Muscle of leg (tissue), 3 donors: ENCODE measurements at regions not wholly inside any gene's neighbourhood (a gene's known extent, or its start where the extent isn't known, plus 50 kb on each side); places are given as distances from the start of the nearest gene placed in this dataset.

ENCODE experiments used
- DNase-seq: peaks from one replicate; pipeline ENCODE4 v3.0.0; 2013
- H3K27ac ChIP-seq: one replicate; pipeline ENCODE4 v1.5.1; 2013; ENCODE audit warnings: mild to moderate bottlenecking, low read length, control low read depth
- H3K27me3 ChIP-seq: one replicate; pipeline ENCODE4 v1.6.1; 2013; ENCODE audit warnings: low read length; ENCODE audit not compliant: control insufficient read depth, insufficient read depth
- H3K36me3 ChIP-seq: one replicate; pipeline ENCODE4 v1.6.1; 2013; ENCODE audit warnings: low read length; ENCODE audit not compliant: control insufficient read depth, insufficient read depth
- H3K4me1 ChIP-seq: one replicate; pipeline ENCODE4 v1.6.1; 2013; ENCODE audit warnings: low read length; ENCODE audit not compliant: control insufficient read depth, insufficient read depth
- H3K4me3 ChIP-seq: one replicate; pipeline ENCODE4 v1.5.1; 2013; ENCODE audit warnings: low read length, control low read depth
- H3K9me3 ChIP-seq: replicated peaks from 2 replicates; pipeline ENCODE4 v1.6.1; 2013; ENCODE audit warnings: low read depth, low read length; ENCODE audit not compliant: control insufficient read depth
- WGBS: methylation state at CpG from one replicate; pipeline ENCODE4 v1.1.5; 2013; ENCODE audit warnings: missing lambda C conversion rate; ENCODE audit not compliant: insufficient coverage; 5-methylcytosine and 5-hydroxymethylcytosine counted together

- no CpG with 5 or more reads among the region's 5 CpGs for WGBS
- H3K4me1 ChIP-seq: no peaks in the 10 kb centered on the region
- H3K4me3 ChIP-seq: no peak overlapping the region
- H3K36me3 ChIP-seq: no peaks in the 10 kb centered on the region
- H3K27ac ChIP-seq: no peak overlapping the region
- no peaks in the 10 kb centered on the region for H3K27me3 ChIP-seq
- DNase-seq: no peak
- H3K9me3 ChIP-seq: no peaks in the 10 kb centered on the region
Measured at GRCh38 chr12:24724814-24725213, 224.1 kb downstream of the BCAT1 start.

GRCh38 chr12:24723759-24724158 lies 225.1 kb downstream of the BCAT1 start:
- Histone ChIP-seq H3K27ac (no peak overlapping the region), H3K4me1 (no peaks in the 10 kb centered on the region), H3K27me3 (no peaks in the 10 kb centered on the region), H3K9me3 (no peaks in the 10 kb centered on the region), H3K36me3 (no peaks in the 10 kb centered on the region), H3K4me3 (no peak overlapping the region)
- DNase-seq: no peak

GRCh38 chr12:24721191-24721590 lies 227.7 kb downstream of the BCAT1 start:
- no peaks in the 10 kb centered on the region for H3K27me3 ChIP-seq
- no peak overlapping the region for H3K4me3 ChIP-seq
- H3K27ac ChIP-seq: no peak overlapping the region
- no peaks in the 10 kb centered on the region for H3K36me3 ChIP-seq
- no peaks in the 10 kb centered on the region for H3K4me1 ChIP-seq
- no peaks in the 10 kb centered on the region for H3K9me3 ChIP-seq
- no peak for DNase-seq

GRCh38 chr12:24719293-24719721 lies 229.6 kb downstream of the BCAT1 start:
- Histone ChIP-seq H3K27me3 (no peaks in the 10 kb centered on the region), H3K4me1 (no peaks in the 10 kb centered on the region), H3K27ac (no peak overlapping the region), H3K36me3 (no peaks in the 10 kb centered on the region), H3K9me3 (no peaks in the 10 kb centered on the region), H3K4me3 (no peak overlapping the region)
- no peak for DNase-seq
- no CpG with 5 or more reads among the region's 1 CpG for WGBS

GRCh38 chr12:24718617-24719016 lies 230.3 kb downstream of the BCAT1 start:
- no peak overlapping the region for H3K4me3 ChIP-seq
- no peaks in the 10 kb centered on the region for H3K4me1 ChIP-seq
- no peaks in the 10 kb centered on the region for H3K9me3 ChIP-seq
- no peak for DNase-seq
- H3K27ac ChIP-seq: no peak overlapping the region
- no CpG with 5 or more reads among the region's 1 CpG for WGBS
- no peaks in the 10 kb centered on the region for H3K27me3 ChIP-seq
- no peaks in the 10 kb centered on the region for H3K36me3 ChIP-seq

GRCh38 chr12:24714237-24714636 lies 234.7 kb downstream of the BCAT1 start:
- WGBS: 97% methylated on average over 11 of the region's 13 CpGs
- Histone ChIP-seq H3K9me3 (no peaks in the 10 kb centered on the region), H3K36me3 (no peaks in the 10 kb centered on the region), H3K27me3 (no peaks in the 10 kb centered on the region), H3K4me3 (no peak overlapping the region), H3K27ac (no peak overlapping the region), H3K4me1 (no peaks in the 10 kb centered on the region)
- DNase-seq: no peak

- no peak for DNase-seq
- Histone ChIP-seq H3K4me3 (no peak overlapping the region), H3K4me1 (no peaks in the 10 kb centered on the region), H3K36me3 (no peaks in the 10 kb centered on the region), H3K9me3 (no peaks in the 10 kb centered on the region), H3K27me3 (no peaks in the 10 kb centered on the region), H3K27ac (no peak overlapping the region)
- no CpG with 5 or more reads among the region's 6 CpGs for WGBS
Measured at GRCh38 chr12:24711056-24712008, 237.6 kb downstream of the BCAT1 start.

- 90% methylated on average over 2 of the region's 2 CpGs for WGBS
- Histone ChIP-seq H3K4me1 (no peaks in the 10 kb centered on the region), H3K4me3 (no peak overlapping the region), H3K27ac (no peak overlapping the region), H3K27me3 (no peaks in the 10 kb centered on the region), H3K9me3 (no peaks in the 10 kb centered on the region), H3K36me3 (no peaks in the 10 kb centered on the region)
- no peak for DNase-seq
Measured at GRCh38 chr12:24709216-24709615, 239.7 kb downstream of the BCAT1 start.

- no peaks in the 10 kb centered on the region for H3K36me3 ChIP-seq
- H3K27me3 ChIP-seq: no peaks in the 10 kb centered on the region
- H3K4me1 ChIP-seq: no peaks in the 10 kb centered on the region
- no peak overlapping the region for H3K4me3 ChIP-seq
- H3K27ac ChIP-seq: no peak overlapping the region
- no peak for DNase-seq
- H3K9me3 ChIP-seq: no peaks in the 10 kb centered on the region
- 94% methylated on average over 2 of the region's 2 CpGs for WGBS
Measured at GRCh38 chr12:24708718-24709117, 240.2 kb downstream of the BCAT1 start.

- Histone ChIP-seq H3K4me1 (no peaks in the 10 kb centered on the region), H3K36me3 (no peaks in the 10 kb centered on the region), H3K27ac (no peak overlapping the region), H3K27me3 (no peaks in the 10 kb centered on the region), H3K9me3 (no peaks in the 10 kb centered on the region), H3K4me3 (no peak overlapping the region)
- WGBS: no CpG with 5 or more reads among the region's 1 CpG
- DNase-seq: no peak
Measured at GRCh38 chr12:24708043-24708442, 240.9 kb downstream of the BCAT1 start.

GRCh38 chr12:24707334-24707733 lies 241.6 kb downstream of the BCAT1 start:
- Histone ChIP-seq H3K27ac (no peak overlapping the region), H3K9me3 (no peaks in the 10 kb centered on the region), H3K27me3 (no peaks in the 10 kb centered on the region), H3K36me3 (no peaks in the 10 kb centered on the region), H3K4me3 (no peak overlapping the region), H3K4me1 (no peaks in the 10 kb centered on the region)
- DNase-seq: no peak
- WGBS: 91% methylated on average over 1 of the region's 1 CpG
